GM18873 (cell line): ENCODE measurements at regions not wholly inside any gene's neighbourhood (a gene's known extent, or its start where the extent isn't known, plus 50 kb on each side); places are given as distances from the start of the nearest gene placed in this dataset.

Experiments used
- ATAC-seq: cut with Tn5 transposase; IDR thresholded peaks from one replicate; pipeline ENCODE4 v1.9.1; 2021; ENCODE audit warnings: mild to moderate bottlenecking, moderate library complexity, moderate number of reproducible peaks; ENCODE audit not compliant: unreplicated experiment, low FRiP score

DNA sequence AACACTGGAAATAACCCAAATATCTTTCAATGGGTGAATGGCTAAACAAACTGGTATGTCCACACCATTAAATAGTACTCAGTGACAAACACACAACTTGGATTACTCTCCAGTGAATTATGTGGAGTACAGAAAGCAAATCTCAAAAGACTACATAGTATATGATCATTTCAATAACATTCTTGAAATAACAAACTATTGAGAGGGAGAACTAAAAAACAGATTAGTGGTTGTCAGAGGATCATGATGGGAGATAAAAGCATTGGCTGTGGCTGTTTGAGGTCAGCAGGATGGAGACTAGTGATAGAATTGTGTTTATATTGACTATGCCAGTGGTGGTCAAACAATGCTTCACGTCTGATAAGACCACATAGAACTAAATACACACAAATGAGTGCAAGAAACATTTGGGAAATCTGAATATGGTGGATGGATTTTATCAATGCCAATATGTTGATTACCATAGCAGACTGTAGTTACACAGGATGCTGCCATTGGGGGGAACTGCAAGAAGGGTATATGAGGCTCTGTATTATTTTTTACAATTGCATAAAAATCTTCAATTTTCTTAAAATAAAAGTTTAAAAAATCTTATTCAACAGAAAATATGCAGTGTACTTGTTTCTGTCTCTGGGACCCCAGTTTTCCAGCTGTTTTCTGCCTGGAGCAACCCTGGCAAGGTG lies 242.0 kb downstream of the TBXT start:
- no peak for ATAC-seq

- ATAC-seq, result no peak
These were observed 245.3 kb downstream of the TBXT start for GRCh38 chr6:165922309-165922794.

- no peak for ATAC-seq
These were observed 246.6 kb downstream of the TBXT start for GRCh38 chr6:165920896-165921671.

DNA sequence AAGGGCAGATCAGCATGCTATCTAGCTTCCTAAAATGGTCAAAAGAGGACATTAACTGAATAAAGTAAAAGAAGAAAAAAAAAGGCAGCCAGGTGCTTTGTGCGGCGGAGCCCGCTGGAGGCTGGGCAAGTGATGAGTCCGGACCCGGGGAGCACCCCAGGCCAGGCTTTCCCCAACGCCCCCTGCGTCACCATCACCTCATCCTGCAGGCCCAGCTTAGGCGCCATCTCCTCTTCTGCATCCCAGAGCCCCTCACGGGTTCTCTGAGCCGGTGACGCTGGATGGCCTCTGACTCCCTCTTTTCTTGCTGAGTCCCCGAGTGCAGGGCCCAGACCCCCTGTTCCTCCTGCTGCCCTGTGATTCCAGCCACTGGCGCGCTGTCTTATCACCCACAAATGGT lies 250.1 kb downstream of the TBXT start:
- ATAC-seq, result no peak

- no peak for ATAC-seq
These were observed 252.2 kb upstream of the PDE10A start for GRCh38 chr6:165915022-165915770.

- no peak for ATAC-seq
These were observed 250.9 kb upstream of the PDE10A start for GRCh38 chr6:165913676-165914570.

GRCh38 chr6:165910184-165910966 lies 247.3 kb upstream of the PDE10A start:
- no peak for ATAC-seq

DNA sequence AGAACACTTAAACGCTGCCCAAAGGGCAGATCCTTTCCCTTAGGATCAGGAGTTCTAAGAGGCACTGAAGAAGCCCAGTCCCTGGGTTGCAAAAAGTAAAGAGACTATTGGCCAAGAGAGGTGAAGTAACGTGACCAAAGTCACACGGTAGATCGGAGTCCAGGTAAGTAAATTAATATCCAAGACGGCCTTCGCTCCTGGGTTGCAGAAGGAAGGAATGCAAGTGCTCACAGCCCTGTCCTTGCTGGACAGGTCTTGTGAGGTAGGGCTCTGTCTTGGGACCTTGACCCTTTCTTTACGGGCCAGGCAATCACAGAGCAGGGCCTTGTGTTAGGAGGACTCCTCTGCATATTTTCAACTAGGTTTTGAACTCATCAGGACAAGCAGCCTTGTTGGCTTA lies 243.7 kb upstream of the PDE10A start:
- no peak for ATAC-seq

DNA sequence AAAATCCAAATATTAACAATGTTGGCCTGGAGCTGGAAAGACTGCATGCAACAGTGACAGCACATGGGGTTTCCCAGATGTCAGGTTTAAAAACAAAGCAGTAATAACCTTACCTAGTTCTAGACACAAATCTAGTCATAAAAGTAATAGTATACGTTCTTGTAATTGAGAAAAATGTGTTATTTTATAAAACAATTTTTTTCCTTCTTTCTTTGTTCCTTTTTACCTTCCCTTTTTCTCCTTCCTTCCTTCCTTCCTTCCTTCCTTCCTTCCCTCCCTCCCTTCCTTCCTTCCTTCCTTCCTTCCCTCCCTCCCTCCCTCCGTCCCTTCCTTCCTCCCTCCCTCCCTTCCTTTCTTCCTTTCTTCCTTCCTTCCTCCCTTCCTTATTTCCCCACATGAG lies 242.7 kb upstream of the PDE10A start:
- ATAC-seq, result no peak

DNA sequence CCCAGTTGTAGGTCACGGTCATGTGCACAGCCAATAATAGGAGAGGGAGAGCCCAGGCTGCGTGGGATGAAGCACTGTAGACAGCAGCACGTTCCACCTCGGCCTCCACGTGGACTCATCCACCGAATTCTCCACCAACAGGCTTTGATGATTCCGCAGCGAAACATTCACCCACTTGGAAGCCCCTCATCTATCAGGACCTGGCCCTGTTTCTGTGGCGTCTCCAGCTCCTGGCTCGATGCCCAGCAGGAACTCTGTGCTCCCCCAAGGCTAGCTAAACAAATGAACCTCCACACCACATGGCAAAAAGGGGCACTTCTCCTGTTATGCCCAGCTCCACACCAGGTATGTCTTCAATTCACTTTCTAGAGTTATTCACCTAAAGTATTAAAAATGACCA lies 237.9 kb upstream of the PDE10A start:
- no peak for ATAC-seq

DNA sequence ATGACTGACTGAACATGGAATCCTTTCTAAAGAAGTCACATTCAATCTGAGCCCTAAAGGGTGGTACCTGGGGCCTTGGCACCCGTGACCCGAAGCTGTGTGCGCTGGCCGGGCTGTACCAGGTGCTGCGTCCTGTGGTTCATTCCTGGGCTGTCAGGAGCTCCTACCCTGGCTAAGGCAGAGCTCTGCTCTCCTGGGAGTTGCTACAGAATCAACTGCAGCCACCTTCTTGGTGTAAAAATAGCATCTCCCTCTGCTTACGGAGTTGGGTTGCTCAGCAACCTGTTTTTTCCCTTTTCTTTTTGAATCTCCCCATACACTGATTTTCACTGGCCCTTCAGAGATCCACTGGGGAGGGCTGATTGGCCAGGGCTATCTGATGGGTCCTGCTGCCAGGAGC lies 236.6 kb upstream of the PDE10A start:
- ATAC-seq, result no peak

GRCh38 chr6:165895421-165896165 lies 232.6 kb upstream of the PDE10A start:
- no peak for ATAC-seq

- no peak for ATAC-seq
These were observed 231.3 kb upstream of the PDE10A start for GRCh38 chr6:165894171-165894825.

DNA sequence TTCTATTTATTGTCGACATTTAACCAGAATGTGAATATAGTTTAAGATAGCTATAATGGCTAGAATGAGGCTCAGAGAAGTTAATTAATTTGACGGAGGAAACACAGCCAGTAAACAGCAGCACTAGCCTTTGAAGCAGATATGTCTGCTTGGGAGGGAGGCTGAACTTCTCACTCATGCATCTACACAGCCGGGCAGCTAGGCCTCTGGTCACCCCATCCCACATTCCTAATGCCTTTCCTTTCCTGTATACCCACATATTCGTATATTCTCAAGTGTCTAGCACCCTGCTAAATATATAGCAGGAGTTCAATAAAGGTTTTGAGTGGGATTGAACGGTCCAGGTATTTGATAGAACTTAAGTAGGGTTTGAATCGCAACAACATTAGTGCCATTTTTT lies 230.4 kb upstream of the PDE10A start:
- no peak for ATAC-seq

DNA sequence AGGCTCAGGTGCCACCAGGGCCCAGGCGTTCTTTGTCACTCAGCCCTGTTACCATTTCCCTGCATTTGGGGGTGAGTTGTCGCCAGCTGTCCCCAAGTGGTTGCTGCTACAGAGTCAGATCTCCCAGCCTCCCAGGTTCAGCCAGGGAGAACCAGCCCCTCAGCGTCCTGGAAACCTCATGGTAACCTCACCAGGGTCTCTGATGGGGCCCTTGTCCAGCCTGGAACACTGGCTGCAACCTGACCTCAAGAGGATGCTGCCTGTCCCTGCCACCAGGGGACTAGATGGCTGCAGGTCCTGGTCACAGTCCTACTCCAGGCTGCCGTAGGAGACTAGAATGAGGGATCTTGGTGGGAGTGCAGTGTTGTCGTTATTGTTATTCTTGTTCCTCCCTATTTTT lies 228.3 kb upstream of the PDE10A start:
- no peak for ATAC-seq

DNA sequence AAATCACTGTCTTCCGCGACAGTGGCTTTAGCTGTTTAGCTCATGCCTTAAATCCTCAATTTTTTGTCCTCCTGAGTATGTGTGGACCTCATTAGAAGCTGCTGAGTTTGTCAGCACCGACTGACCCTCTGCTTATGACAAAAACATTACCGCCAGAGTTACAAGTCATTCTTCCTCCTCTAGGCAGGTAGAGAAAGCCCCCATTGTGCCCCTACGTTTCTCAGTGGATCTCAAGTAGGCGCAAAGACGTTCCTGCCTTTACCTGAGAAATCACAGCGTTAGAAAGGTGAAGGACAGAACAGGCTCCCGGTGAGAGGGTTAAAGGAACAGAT lies 227.3 kb upstream of the PDE10A start:
- ATAC-seq, result no peak

- no peak for ATAC-seq
These were observed 226.8 kb upstream of the PDE10A start for GRCh38 chr6:165889636-165890403.

GRCh38 chr6:165886169-165886568 lies 223.1 kb upstream of the PDE10A start:
- no peak for ATAC-seq
